ENCODE measurements at regions not wholly inside any gene's neighbourhood (a gene's known extent, or its start where the extent isn't known, plus 50 kb on each side); places are given as distances from the start of the nearest gene placed in this dataset.

GRCh38 chr4:12146339-12146738 is 717.6 kb upstream of the HS3ST1 start:
- DNase-seq (ENCODE audit: low read depth): no peak
- H3K4me3 ChIP-seq (ENCODE audit: low read depth, low read length): no peak overlapping the region
- no peak for TF ChIP-seq CTCF (IDR thresholded peaks at IDR 0.05; ENCODE audit: insufficient read depth, low read length)

GRCh38 chr4:12145768-12146167 is 717.1 kb upstream of the HS3ST1 start:
- no peak for TF ChIP-seq CTCF (IDR thresholded peaks at IDR 0.05; ENCODE audit: insufficient read depth, low read length)
- H3K4me3 ChIP-seq (ENCODE audit: low read depth, low read length): no peak overlapping the region
- DNase-seq (ENCODE audit: low read depth): no peak

GRCh38 chr4:12145106-12145505 is 716.4 kb upstream of the HS3ST1 start:
- no peak for TF ChIP-seq CTCF (IDR thresholded peaks at IDR 0.05; ENCODE audit: insufficient read depth, low read length)
- H3K4me3 ChIP-seq (ENCODE audit: low read depth, low read length): no peak overlapping the region
- DNase-seq (ENCODE audit: low read depth): no peak

- H3K4me3 ChIP-seq (ENCODE audit: low read depth, low read length): no peak overlapping the region
- no peak for TF ChIP-seq CTCF (IDR thresholded peaks at IDR 0.05; ENCODE audit: insufficient read depth, low read length)
- no peak for DNase-seq (ENCODE audit: low read depth)
Observed at GRCh38 chr4:12144051-12144450, 715.4 kb upstream of the HS3ST1 start.

GRCh38 chr4:12140864-12141263 is 712.2 kb upstream of the HS3ST1 start:
- no peak for TF ChIP-seq CTCF (IDR thresholded peaks at IDR 0.05; ENCODE audit: insufficient read depth, low read length)
- DNase-seq (ENCODE audit: low read depth): no peak

GRCh38 chr4:12139296-12139695 is 710.6 kb upstream of the HS3ST1 start:
- no peak overlapping the region for H3K4me3 ChIP-seq (ENCODE audit: low read depth, low read length)

More at GRCh38 chr4:12140864-12141263, 712.2 kb upstream of the HS3ST1 start:
- H3K4me3 ChIP-seq (ENCODE audit: low read depth, low read length): no peak overlapping the region

More at GRCh38 chr4:12139296-12139695, 710.6 kb upstream of the HS3ST1 start:
- no peak for TF ChIP-seq CTCF (IDR thresholded peaks at IDR 0.05; ENCODE audit: insufficient read depth, low read length)
- DNase-seq (ENCODE audit: low read depth): peak; percentile 6
